H9 (cell line): ENCODE measurements at regions not wholly inside any gene's neighbourhood (a gene's known extent, or its start where the extent isn't known, plus 50 kb on each side); places are given as distances from the start of the nearest gene placed in this dataset.

Source experiments
- DNase-seq: peaks from one replicate; pipeline ENCODE4 v3.0.0-alpha.2; 2017
- H2AFZ ChIP-seq: one replicate; pipeline ENCODE4 v1.6.1; 2013; ENCODE audit warnings: mild to moderate bottlenecking, low read length, control low read depth, moderate library complexity
- H2AK5ac ChIP-seq: 2 replicates; pipeline ENCODE4 v1.6.1; 2013; ENCODE audit warnings: low read length, control low read depth, mixed read lengths; ENCODE audit not compliant: insufficient read length
- H2BK120ac ChIP-seq: one replicate; pipeline ENCODE4 v1.6.1; 2013; ENCODE audit warnings: low read depth, mild to moderate bottlenecking, low read length, control low read depth, inconsistent platforms; ENCODE audit not compliant: poor library complexity, severe bottlenecking
- H2BK12ac ChIP-seq: 2 replicates; pipeline ENCODE4 v1.6.1; 2013; ENCODE audit warnings: low read length, control low read depth, mixed read lengths, low read depth; ENCODE audit not compliant: insufficient read length
- H2BK15ac ChIP-seq: 2 replicates; pipeline ENCODE4 v1.6.1; 2013; ENCODE audit warnings: low read depth, low read length, control low read depth
- H2BK20ac ChIP-seq: one replicate; pipeline ENCODE4 v1.6.1; 2013; ENCODE audit warnings: low read depth, mild to moderate bottlenecking, low read length, control low read depth, inconsistent platforms; ENCODE audit not compliant: poor library complexity, severe bottlenecking
- H2BK5ac ChIP-seq: 2 replicates; pipeline ENCODE4 v1.6.1; 2013; ENCODE audit warnings: low read length, control low read depth, mixed read lengths; ENCODE audit not compliant: insufficient read length
- H3K14ac ChIP-seq: 2 replicates; pipeline ENCODE4 v1.6.1; 2013; ENCODE audit warnings: low read length, control low read depth; ENCODE audit not compliant: insufficient read depth
- H3K18ac ChIP-seq: 2 replicates; pipeline ENCODE4 v1.6.1; 2013; ENCODE audit warnings: low read depth, mild to moderate bottlenecking, mixed read lengths, low read length, control low read depth; ENCODE audit not compliant: insufficient read length
- H3K23ac ChIP-seq: 2 replicates; pipeline ENCODE4 v1.6.1; 2013; ENCODE audit warnings: low read length, control low read depth, mixed read lengths, low read depth; ENCODE audit not compliant: insufficient read length
- H3K23me2 ChIP-seq: 2 replicates; pipeline ENCODE4 v1.6.1; 2013; ENCODE audit warnings: low read depth, mild to moderate bottlenecking, mixed read lengths, low read length, control low read depth; ENCODE audit not compliant: insufficient read length, poor library complexity, severe bottlenecking
- H3K27ac ChIP-seq: 2 replicates; pipeline ENCODE4 v1.5.1; 2013; ENCODE audit warnings: low read length, control low read depth, mixed read lengths, low read depth; ENCODE audit not compliant: insufficient read length
- H3K27me3 ChIP-seq: 2 replicates; pipeline ENCODE4 v1.6.1; 2013; ENCODE audit warnings: low read length, control low read depth, inconsistent platforms; ENCODE audit not compliant: insufficient read depth
- H3K4ac ChIP-seq: 2 replicates; pipeline ENCODE4 v1.6.1; 2013; ENCODE audit warnings: low read depth, mild to moderate bottlenecking, control low read depth, inconsistent platforms, low read length, moderate library complexity
- H3K4me1 ChIP-seq: 2 replicates; pipeline ENCODE4 v1.6.1; 2013; ENCODE audit warnings: low read length, control low read depth, inconsistent platforms; ENCODE audit not compliant: insufficient read depth
- H3K4me2 ChIP-seq: 2 replicates; pipeline ENCODE4 v1.6.1; 2013; ENCODE audit warnings: low read length, control low read depth, mixed read lengths; ENCODE audit not compliant: insufficient read length, insufficient read depth
- H3K56ac ChIP-seq: 2 replicates; pipeline ENCODE4 v1.6.1; 2013; ENCODE audit warnings: low read depth, mild to moderate bottlenecking, mixed read lengths, low read length, control low read depth; ENCODE audit not compliant: insufficient read length
- H3K79me1 ChIP-seq: 2 replicates; pipeline ENCODE4 v1.6.1; 2013; ENCODE audit warnings: low read depth, mild to moderate bottlenecking, moderate library complexity, low read length, control low read depth, inconsistent platforms; ENCODE audit not compliant: insufficient read depth, poor library complexity, severe bottlenecking
- H3K79me2 ChIP-seq: 2 replicates; pipeline ENCODE4 v1.6.1; 2013; ENCODE audit warnings: low read length, control low read depth, inconsistent platforms; ENCODE audit not compliant: insufficient read depth
- H3K9ac ChIP-seq: 2 replicates; pipeline ENCODE4 v1.6.1; 2013; ENCODE audit warnings: low read length, control low read depth, mixed read lengths; ENCODE audit not compliant: insufficient read length; ENCODE audit errors: extremely low read depth
- H3K9me3 ChIP-seq: one replicate; pipeline ENCODE4 v1.6.1; 2013; ENCODE audit warnings: low read depth, low read length, inconsistent platforms; ENCODE audit not compliant: control insufficient read depth
- H3T11ph ChIP-seq: one replicate; pipeline ENCODE4 v1.6.1; 2013; ENCODE audit warnings: mild to moderate bottlenecking, low read length, control low read depth, inconsistent platforms
- H4K20me1 ChIP-seq: one replicate; pipeline ENCODE4 v1.6.1; 2013; ENCODE audit not compliant: control insufficient read depth, insufficient read length, insufficient read depth
- H4K5ac ChIP-seq: 2 replicates; pipeline ENCODE4 v1.6.1; 2013; ENCODE audit warnings: low read depth, mild to moderate bottlenecking, mixed read lengths, low read length, control low read depth; ENCODE audit not compliant: insufficient read length
- H4K8ac ChIP-seq: replicated peaks from 2 replicates; pipeline ENCODE4 v1.6.1; 2013; ENCODE audit warnings: low read length, control low read depth, mixed read lengths, low read depth; ENCODE audit not compliant: insufficient read length
- H4K91ac ChIP-seq: 2 replicates; pipeline ENCODE4 v1.6.1; 2013; ENCODE audit warnings: low read depth, mild to moderate bottlenecking, moderate library complexity, mixed read lengths, low read length, control low read depth; ENCODE audit not compliant: insufficient read length
- H3K27ac Mint-ChIP-seq, 3 experiments: 2 replicates in 2 of 3; 3 replicates in 1 of 3; pipeline ENCODE4 v1.8.0; 2020 to 2021; ENCODE audit warnings: mixed read lengths in 3 of 3, mild to moderate bottlenecking in 1 of 3, moderate library complexity in 1 of 3
- H3K27me3 Mint-ChIP-seq: 2 replicates; pipeline ENCODE4 v1.8.0; 2021; ENCODE audit warnings: low read depth, mild to moderate bottlenecking, moderate library complexity, mixed read lengths
- H3K36me3 Mint-ChIP-seq, 3 experiments: 2 replicates in 2 of 3; 3 replicates in 1 of 3; pipeline ENCODE4 v1.8.0; 2020 to 2021; ENCODE audit warnings: low read depth in 3 of 3, mixed read lengths in 3 of 3; ENCODE audit not compliant: insufficient read depth in 1 of 3
- H3K4me1 Mint-ChIP-seq, 2 experiments: 2 replicates each; pipeline ENCODE4 v1.8.0; 2020; ENCODE audit warnings: mixed read lengths in 2 of 2
- H3K4me3 Mint-ChIP-seq, 2 experiments: 2 replicates in 1 of 2; 3 replicates in 1 of 2; pipeline ENCODE4 v1.8.0; 2020 to 2021; ENCODE audit warnings: mild to moderate bottlenecking in 2 of 2, mixed read lengths in 2 of 2, moderate library complexity in 1 of 2
- H3K9me3 Mint-ChIP-seq, 2 experiments: 2 replicates in 1 of 2; 3 replicates in 1 of 2; pipeline ENCODE4 v1.8.0; 2020; ENCODE audit warnings: mild to moderate bottlenecking in 2 of 2, mixed read lengths in 2 of 2, moderate library complexity in 1 of 2
- CTCF ChIP-seq: fragments of 200-600 bp; sonication (generic); conservative IDR thresholded peaks from 3 replicates; pipeline ENCODE4 v1.8.0; 2021; ENCODE audit warnings: antibody characterized with exemption, mild to moderate bottlenecking
- WGBS: extraction: QIAGEN DNeasy Blood & Tissue Kit; methylation state at CpG from one replicate; pipeline ENCODE4 v1.1.7; 2013; ENCODE audit warnings: missing lambda C conversion rate, low lambda C conversion rate, mixed read lengths; ENCODE audit not compliant: insufficient read length; ENCODE audit errors: extremely low coverage; 5-methylcytosine and 5-hydroxymethylcytosine counted together

DNA sequence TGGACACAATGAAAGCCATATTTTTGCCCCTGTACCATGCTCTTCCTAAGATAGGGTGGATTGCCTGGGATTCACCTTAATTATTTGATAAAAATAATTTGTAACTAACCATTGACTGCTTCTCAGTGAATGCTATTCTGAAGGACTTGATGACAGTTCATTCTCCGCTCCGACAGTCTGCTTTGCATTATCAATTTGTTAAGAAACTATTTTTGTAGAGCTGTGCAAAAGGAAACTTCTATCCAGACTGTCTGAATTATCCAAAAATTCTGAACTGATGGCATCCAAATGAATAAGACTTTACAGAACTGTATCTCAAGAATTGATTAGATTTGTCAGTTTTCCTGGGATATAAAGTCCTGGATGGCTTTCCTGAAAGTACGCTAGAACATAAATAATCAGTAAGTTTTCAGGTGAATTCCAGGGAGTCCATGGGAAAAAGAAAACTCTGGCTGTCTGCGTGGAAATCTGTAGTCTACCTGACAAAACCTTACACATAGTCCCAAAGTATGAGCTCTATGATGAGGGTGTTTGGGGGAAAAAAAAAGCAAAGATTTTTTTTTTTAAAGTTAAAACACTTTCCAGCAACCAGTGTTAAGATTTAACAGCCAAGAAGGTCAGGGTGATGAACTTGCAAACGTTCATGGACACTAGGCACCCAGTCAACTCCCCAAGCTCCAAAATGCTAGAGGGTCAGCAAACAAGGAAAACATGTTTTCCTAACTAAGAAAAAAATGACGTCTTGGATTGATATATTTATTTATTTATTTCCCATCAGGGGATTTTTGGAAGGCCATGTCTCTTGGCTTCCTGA is 291.1 kb upstream of the TBX3 start:
- no CpG with 5 or more reads among the region's 6 CpGs for WGBS

More for the DNA sequence above, 291.1 kb upstream of the TBX3 start:
- Mint-ChIP-seq H3K9me3 (peaks cover 0 to 2% of the 10 kb centered on the region in 2 experiments; a peak in 1 of 5 replicates), H3K27ac (no peak overlapping the region), H3K27me3 (peaks cover 15% of the 10 kb centered on the region), H3K4me3 (no peak overlapping the region), H3K4me1 (no peaks in the 10 kb centered on the region), H3K36me3 (no peaks in the 10 kb centered on the region)
- Histone ChIP-seq H4K20me1 (no peaks in the 10 kb centered on the region), H3K14ac (no peak overlapping the region), H3T11ph (no peak overlapping the region), H2AK5ac (no peak overlapping the region), H3K56ac (no peak overlapping the region), H2BK12ac (no peak overlapping the region), H3K18ac (no peak overlapping the region), H4K91ac (no peak overlapping the region), H3K79me2 (no peaks in the 10 kb centered on the region), H3K27me3 (no peaks in the 10 kb centered on the region), H3K23ac (no peak overlapping the region), H3K9me3 (no peaks in the 10 kb centered on the region), H3K4me2 (no peak overlapping the region), H4K8ac (no peak overlapping the region), H3K27ac (no peak overlapping the region), H3K79me1 (no peaks in the 10 kb centered on the region), H4K5ac (no peak overlapping the region), H3K9ac (no peak overlapping the region), H2BK20ac (no peak overlapping the region), H2BK120ac (no peak overlapping the region), H2AFZ (no peak overlapping the region), H3K4ac (no peak overlapping the region), H3K23me2 (no peaks in the 10 kb centered on the region), H3K4me1 (no peaks in the 10 kb centered on the region), H2BK15ac (no peak overlapping the region), H2BK5ac (no peak overlapping the region)
- TF ChIP-seq CTCF: no peak
- DNase-seq: no peak
